ENCODE measurements at regions not wholly inside any gene's neighbourhood (a gene's known extent, or its start where the extent isn't known, plus 50 kb on each side); places are given as distances from the start of the nearest gene placed in this dataset.

- Histone ChIP-seq H3K4me3 (no peak overlapping the region), H3K36me3 (ENCODE audit: low read depth, missing control alignments) (no peaks in the 10 kb centered on the region), H3K9me3 (no peaks in the 10 kb centered on the region), H3K27ac (no peak overlapping the region), H3K4me1 (no peaks in the 10 kb centered on the region), H3K27me3 (no peaks in the 10 kb centered on the region)
- intact Hi-C loops (cut with DNase I; ENCODE audit: low total_unique reads) = no loop called here
- no peak for TF ChIP-seq POLR2A (IDR thresholded peaks at IDR 0.05)
- TF ChIP-seq CTCF (IDR thresholded peaks at IDR 0.05) = no peak
- no peak for DNase-seq
- 67 to 96% methylated on average over 5 of the region's 5 CpGs for WGBS, 2 donors
Measured at GRCh38 chr7:42440951-42441350, 203.9 kb upstream of the GLI3 start.

GRCh38 chr7:42432644-42433043 is 195.6 kb upstream of the GLI3 start:
- WGBS, 2 donors = 24 to 27% methylated on average over 1 of the region's 1 CpG

GRCh38 chr7:42431873-42432272 is 194.9 kb upstream of the GLI3 start:
- H3K4me3 ChIP-seq = no peak overlapping the region
- H3K27me3 ChIP-seq = no peaks in the 10 kb centered on the region
- DNase-seq = no peak
- H3K4me1 ChIP-seq = no peaks in the 10 kb centered on the region
- H3K27ac ChIP-seq = no peak overlapping the region
- intact Hi-C loops (cut with DNase I; ENCODE audit: low total_unique reads) = no loop called here
- TF ChIP-seq POLR2A (IDR thresholded peaks at IDR 0.05) (no peak), CTCF (IDR thresholded peaks at IDR 0.05) (no peak)
- H3K36me3 ChIP-seq (ENCODE audit: low read depth, missing control alignments) = no peaks in the 10 kb centered on the region
- H3K9me3 ChIP-seq = no peaks in the 10 kb centered on the region
- 78 to 81% methylated on average over 2 of the region's 2 CpGs for WGBS, 2 donors

More at GRCh38 chr7:42432644-42433043, 195.6 kb upstream of the GLI3 start:
- no peak for DNase-seq
- no peaks in the 10 kb centered on the region for H3K4me1 ChIP-seq
- intact Hi-C loops (cut with DNase I; ENCODE audit: low total_unique reads) = no loop called here
- no peak overlapping the region for H3K4me3 ChIP-seq
- no peaks in the 10 kb centered on the region for H3K27me3 ChIP-seq
- TF ChIP-seq CTCF (IDR thresholded peaks at IDR 0.05) = no peak
- TF ChIP-seq POLR2A (IDR thresholded peaks at IDR 0.05) = no peak
- no peak overlapping the region for H3K27ac ChIP-seq
- H3K36me3 ChIP-seq (ENCODE audit: low read depth, missing control alignments) = no peaks in the 10 kb centered on the region
- H3K9me3 ChIP-seq = no peaks in the 10 kb centered on the region

GRCh38 chr7:42429339-42429738 is 192.3 kb upstream of the GLI3 start:
- Histone ChIP-seq H3K4me3 (no peak overlapping the region), H3K36me3 (ENCODE audit: low read depth, missing control alignments) (no peaks in the 10 kb centered on the region), H3K27ac (no peak overlapping the region), H3K9me3 (no peaks in the 10 kb centered on the region), H3K4me1 (no peaks in the 10 kb centered on the region), H3K27me3 (no peaks in the 10 kb centered on the region)
- no peak for DNase-seq
- no peak for TF ChIP-seq CTCF (IDR thresholded peaks at IDR 0.05)
- no peak for TF ChIP-seq POLR2A (IDR thresholded peaks at IDR 0.05)
- intact Hi-C loops (cut with DNase I; ENCODE audit: low total_unique reads) = no loop called here
- WGBS, 2 donors = 84 to 86% methylated on average over 4 of the region's 4 CpGs

- H3K36me3 ChIP-seq (ENCODE audit: low read depth, missing control alignments) = no peaks in the 10 kb centered on the region
- H3K9me3 ChIP-seq = no peaks in the 10 kb centered on the region
- no peak overlapping the region for H3K4me3 ChIP-seq
- no peak for TF ChIP-seq CTCF (IDR thresholded peaks at IDR 0.05)
- no peak for TF ChIP-seq POLR2A (IDR thresholded peaks at IDR 0.05)
- H3K27ac ChIP-seq = no peak overlapping the region
- intact Hi-C loops (cut with DNase I; ENCODE audit: low total_unique reads) = no loop called here
- H3K4me1 ChIP-seq = no peaks in the 10 kb centered on the region
- 60 to 77% methylated on average over 4 of the region's 4 CpGs for WGBS, 2 donors
- DNase-seq = no peak
- no peaks in the 10 kb centered on the region for H3K27me3 ChIP-seq
Measured at GRCh38 chr7:42426163-42426562, 189.2 kb upstream of the GLI3 start.
